Mammary epithelial cell (primary cell): ENCODE measurements at regions not wholly inside any gene's neighbourhood (a gene's known extent, or its start where the extent isn't known, plus 50 kb on each side); places are given as distances from the start of the nearest gene placed in this dataset.

Experiments used
- EZH2 ChIP-seq: IDR thresholded peaks from 2 replicates; pipeline ENCODE4 v1.6.1; 2012; ENCODE audit warnings: low read length, inconsistent platforms, borderline replicate concordance
- TF ChIP-seq, protein P1 (sequence below), 2 donors: IDR thresholded peaks in 1 of 2; conservative IDR thresholded peaks in 1 of 2; 2 replicates each; pipeline ENCODE4 v1.5.1; 2011 to 2012; ENCODE audit warnings: inconsistent platforms in 2 of 2, low read length in 2 of 2, mild to moderate bottlenecking in 2 of 2, control low read depth in 1 of 2, low read depth in 1 of 2; ENCODE audit not compliant: insufficient read depth in 1 of 2; ENCODE audit errors: extremely low read depth in 1 of 2

- TF ChIP-seq, protein P1, sequence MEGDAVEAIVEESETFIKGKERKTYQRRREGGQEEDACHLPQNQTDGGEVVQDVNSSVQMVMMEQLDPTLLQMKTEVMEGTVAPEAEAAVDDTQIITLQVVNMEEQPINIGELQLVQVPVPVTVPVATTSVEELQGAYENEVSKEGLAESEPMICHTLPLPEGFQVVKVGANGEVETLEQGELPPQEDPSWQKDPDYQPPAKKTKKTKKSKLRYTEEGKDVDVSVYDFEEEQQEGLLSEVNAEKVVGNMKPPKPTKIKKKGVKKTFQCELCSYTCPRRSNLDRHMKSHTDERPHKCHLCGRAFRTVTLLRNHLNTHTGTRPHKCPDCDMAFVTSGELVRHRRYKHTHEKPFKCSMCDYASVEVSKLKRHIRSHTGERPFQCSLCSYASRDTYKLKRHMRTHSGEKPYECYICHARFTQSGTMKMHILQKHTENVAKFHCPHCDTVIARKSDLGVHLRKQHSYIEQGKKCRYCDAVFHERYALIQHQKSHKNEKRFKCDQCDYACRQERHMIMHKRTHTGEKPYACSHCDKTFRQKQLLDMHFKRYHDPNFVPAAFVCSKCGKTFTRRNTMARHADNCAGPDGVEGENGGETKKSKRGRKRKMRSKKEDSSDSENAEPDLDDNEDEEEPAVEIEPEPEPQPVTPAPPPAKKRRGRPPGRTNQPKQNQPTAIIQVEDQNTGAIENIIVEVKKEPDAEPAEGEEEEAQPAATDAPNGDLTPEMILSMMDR (conservative IDR thresholded peaks at IDR 0.05 in 1 of 2, IDR thresholded peaks at IDR 0.05 in 1 of 2; ENCODE audit: extremely low read depth in 1 of 2, insufficient read depth in 1 of 2, low read depth in 1 of 2, low read length in 2 of 2), result no peak
- TF ChIP-seq EZH2, result no peak
Observed at GRCh38 chr2:67096886-67097285, 300.2 kb upstream of the ETAA1 start.
